Fibroblast of villous mesenchyme (primary cell): ENCODE measurements at regions not wholly inside any gene's neighbourhood (a gene's known extent, or its start where the extent isn't known, plus 50 kb on each side); places are given as distances from the start of the nearest gene placed in this dataset.

ENCODE experiments used
- DNase-seq: peaks from one replicate; pipeline ENCODE4 v3.0.0-alpha.2; 2010; ENCODE audit warnings: low read depth
- H3K4me3 ChIP-seq: 2 replicates; pipeline ENCODE4 v1.5.1; 2011; ENCODE audit warnings: low read depth, mild to moderate bottlenecking, low read length
- CTCF ChIP-seq: IDR thresholded peaks from 2 replicates; pipeline ENCODE4 v1.5.1; 2012; ENCODE audit warnings: low read depth, mild to moderate bottlenecking, low read length; ENCODE audit not compliant: insufficient read depth

DNA sequence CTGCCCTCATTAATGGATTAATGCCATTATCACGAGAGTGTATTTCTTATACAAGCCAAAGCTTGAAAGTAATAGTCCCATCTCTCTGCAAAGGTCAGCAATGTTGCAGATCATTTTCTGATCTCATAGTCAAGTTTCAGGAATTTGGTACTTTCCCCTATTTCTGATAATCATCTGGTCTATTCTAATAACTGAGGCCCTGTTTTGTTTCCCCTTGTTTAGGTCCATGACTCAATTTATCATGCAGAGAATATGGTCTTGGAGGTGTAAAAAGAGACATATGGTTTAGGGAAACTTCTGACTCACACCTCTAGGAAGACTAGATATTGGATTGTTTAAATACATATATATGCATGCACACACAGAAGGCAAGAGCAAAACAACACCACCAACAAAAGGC is 339.3 kb upstream of the NUDT12 start:
- H3K4me3 ChIP-seq = no peak overlapping the region
- TF ChIP-seq CTCF = no peak
- DNase-seq = no peak

- no peak for TF ChIP-seq CTCF
- no peak overlapping the region for H3K4me3 ChIP-seq
- no peak for DNase-seq
Measured at GRCh38 chr5:103896593-103896992, 334.0 kb upstream of the NUDT12 start.

DNA sequence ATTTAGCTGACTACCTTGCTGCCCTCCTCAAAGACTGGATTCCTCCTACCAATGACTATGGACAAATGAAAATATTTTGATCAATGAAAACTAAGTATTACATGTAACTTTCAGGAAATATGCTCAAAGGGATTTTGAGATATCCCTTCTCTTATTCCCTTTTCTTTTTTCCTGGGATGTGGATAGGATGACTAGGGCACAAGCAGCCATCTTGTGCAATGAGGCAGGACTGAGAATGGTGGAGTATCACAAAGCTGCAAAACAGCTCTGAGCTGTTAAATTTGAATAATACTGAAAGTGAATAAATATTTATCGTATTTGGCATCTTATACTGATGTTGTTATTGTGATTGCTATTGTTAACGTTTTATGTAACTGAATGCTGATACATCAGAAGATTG is 333.1 kb upstream of the NUDT12 start:
- TF ChIP-seq CTCF = no peak
- no peak for DNase-seq
- no peak overlapping the region for H3K4me3 ChIP-seq

GRCh38 chr5:103894882-103895281 is 332.3 kb upstream of the NUDT12 start:
- no peak for TF ChIP-seq CTCF
- H3K4me3 ChIP-seq = no peak overlapping the region
- DNase-seq = no peak

DNA sequence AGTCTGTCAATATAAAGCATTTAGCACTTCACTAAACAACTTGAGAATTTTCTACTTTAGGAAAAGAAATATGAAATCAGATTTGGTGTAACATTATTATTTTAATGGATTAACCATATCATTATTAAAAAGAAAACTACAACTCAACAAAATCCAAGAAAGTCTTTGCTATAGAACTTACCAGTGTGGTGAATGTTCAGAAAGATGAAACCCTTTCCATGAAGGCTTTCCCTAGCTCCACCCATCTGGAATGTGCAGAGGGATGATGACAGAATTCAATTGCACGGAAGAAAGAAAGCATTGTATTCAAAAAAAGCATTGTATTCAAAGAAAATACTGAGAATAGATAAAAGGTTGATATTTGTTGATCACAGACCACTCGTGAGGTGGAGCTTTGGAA is 328.6 kb upstream of the NUDT12 start:
- DNase-seq = no peak
- TF ChIP-seq CTCF = no peak
- H3K4me3 ChIP-seq = no peak overlapping the region

DNA sequence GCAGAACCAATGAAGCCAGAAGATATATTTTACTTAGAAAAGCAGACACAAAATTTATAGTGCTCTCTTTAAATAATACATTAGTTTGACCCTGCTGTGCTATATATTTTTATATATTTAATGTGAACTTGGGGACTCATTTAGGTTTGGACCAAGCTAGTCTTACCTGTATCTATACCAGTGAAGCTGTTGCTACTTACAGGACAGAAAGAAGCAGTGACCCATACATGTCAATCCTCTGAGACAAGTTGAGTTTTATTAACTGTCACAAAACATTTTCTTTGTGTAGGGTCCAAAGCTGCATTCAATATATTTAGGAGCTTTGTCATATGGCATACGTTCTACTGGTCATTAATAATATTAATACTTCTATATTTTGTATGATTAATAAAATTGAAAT is 327.7 kb upstream of the NUDT12 start:
- no peak for TF ChIP-seq CTCF
- no peak overlapping the region for H3K4me3 ChIP-seq
- no peak for DNase-seq

- DNase-seq = no peak
- no peak for TF ChIP-seq CTCF
Measured at GRCh38 chr5:103889500-103890209, 327.1 kb upstream of the NUDT12 start.

More at GRCh38 chr5:103889500-103890209, 327.1 kb upstream of the NUDT12 start:
- H3K4me3 ChIP-seq = no peak overlapping the region
